ENCODE measurements at regions not wholly inside any gene's neighbourhood (a gene's known extent, or its start where the extent isn't known, plus 50 kb on each side); places are given as distances from the start of the nearest gene placed in this dataset.

DNA sequence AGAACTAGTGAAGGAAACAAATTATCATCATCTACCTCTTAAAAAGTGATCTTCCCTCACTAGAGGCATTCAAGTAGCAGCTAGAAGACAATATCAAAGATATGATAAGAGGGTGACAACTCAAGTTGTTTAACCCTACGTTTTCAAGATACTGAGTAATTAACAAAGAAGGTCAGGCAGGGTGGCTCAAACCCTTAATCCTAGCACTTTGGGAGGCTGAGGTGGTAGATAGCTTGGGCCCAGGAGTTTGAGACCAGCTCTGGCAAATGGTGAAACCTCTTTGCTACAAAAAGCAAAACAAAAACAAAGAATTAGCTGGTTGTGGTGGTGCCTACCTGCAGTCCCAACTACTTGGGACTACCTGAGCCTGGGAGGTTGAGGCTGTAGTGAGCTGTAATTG, 408.2 kb upstream of the TUSC1 start:
- no peaks in the 10 kb centered on the region for H3K79me1 ChIP-seq (ENCODE audit: low read depth, low read length)
- no peak overlapping the region for H3K9ac ChIP-seq (replicated peaks in 1 of 4; ENCODE audit: extremely low read depth in 1 of 4, low read depth in 3 of 4, low read length in 3 of 4)
- H2BK12ac ChIP-seq (ENCODE audit: low read depth, low read length) = no peak overlapping the region
- no peaks in the 10 kb centered on the region for H3K27me3 ChIP-seq (replicated peaks in 1 of 4; ENCODE audit: control insufficient read depth in 3 of 4, extremely low read depth in 1 of 4, insufficient read depth in 3 of 4, low read length in 3 of 4)
- no peak overlapping the region for H3K4me2 ChIP-seq (ENCODE audit: insufficient read depth in 1 of 2, low read depth in 2 of 2, low read length in 2 of 2)
- POLR2A ChIA-PET (ENCODE audit: partially characterized antibody) = no interaction called here
- no peak overlapping the region; the same call in 1 of the 2 replicates for H2AFZ ChIP-seq (ENCODE audit: low read length)
- H2BK120ac ChIP-seq (replicated peaks; ENCODE audit: low read depth, low read length) = no peak overlapping the region
- no peaks in the 10 kb centered on the region for H3K79me2 ChIP-seq (ENCODE audit: control insufficient read depth in 1 of 2, insufficient read depth in 2 of 2, low read length in 2 of 2)
- DNase-seq (ENCODE audit: low read depth in 1 of 2, low spot score in 2 of 2) = no peak
- no peaks in the 10 kb centered on the region for H3K9me3 ChIP-seq (ENCODE audit: insufficient read depth in 2 of 2, low read depth in 1 of 2, low read length in 1 of 2)
- no peaks in the 10 kb centered on the region for H3K4me1 ChIP-seq (replicated peaks in 1 of 4; ENCODE audit: control insufficient read depth in 3 of 4, insufficient read depth in 4 of 4, low read length in 3 of 4)
- H3K23ac ChIP-seq (ENCODE audit: insufficient read length) = no peak overlapping the region
- no peak overlapping the region for H4K91ac ChIP-seq (replicated peaks; ENCODE audit: insufficient read length, low read length)
- no peaks in the 10 kb centered on the region for H4K20me1 ChIP-seq (replicated peaks in 1 of 2; ENCODE audit: control insufficient read depth in 1 of 2, insufficient read depth in 2 of 2, low read length in 2 of 2)
- no peaks in the 10 kb centered on the region for H3K23me2 ChIP-seq (ENCODE audit: low read depth, low read length)
- H2BK15ac ChIP-seq (ENCODE audit: low read length) = no peak overlapping the region
- no peak overlapping the region for H4K8ac ChIP-seq (ENCODE audit: extremely low read depth, insufficient read depth, low read length)
- H3K36me3 ChIP-seq (ENCODE audit: control insufficient read depth in 2 of 4, insufficient read depth in 4 of 4, low read length in 3 of 4) = no peaks in the 10 kb centered on the region
- CTCF ChIA-PET (ENCODE audit: partially characterized antibody) = no interaction called here
- H4K5ac ChIP-seq (ENCODE audit: insufficient read length, low read depth, low read length) = no peak overlapping the region
- no peak for FAIRE-seq
- no peak overlapping the region for H3K4me3 ChIP-seq (ENCODE audit: extremely low read depth in 1 of 4, insufficient read depth in 2 of 4, low read depth in 3 of 4, low read length in 4 of 4)
- H3K27ac ChIP-seq (ENCODE audit: low read depth, low read length) = no peak overlapping the region
- no peak overlapping the region for H2BK20ac ChIP-seq (ENCODE audit: low read length)
- H2AK5ac ChIP-seq (ENCODE audit: low read depth, low read length) = no peak overlapping the region
- no peak overlapping the region for H3K56ac ChIP-seq (replicated peaks; ENCODE audit: insufficient read length, low read depth, low read length)
- H3K14ac ChIP-seq (ENCODE audit: insufficient read length) = no peak overlapping the region
- 92% methylated on average over 1 of the region's 1 CpG; no CpG with 5 or more reads in 1 of the 2 experiments for WGBS, 2 experiments (ENCODE audit: extremely low coverage in 1 of 2, insufficient coverage in 1 of 2, insufficient read length in 1 of 2, insufficient replicate concordance in 2 of 2, low coverage in 1 of 2, low lambda C conversion rate in 2 of 2, missing lambda C conversion rate in 1 of 2)
- H3K18ac ChIP-seq (ENCODE audit: extremely low read depth, low read length) = no peak overlapping the region
- H2BK5ac ChIP-seq (ENCODE audit: low read depth, low read length) = no peak overlapping the region
- no peak overlapping the region for H3K4ac ChIP-seq (replicated peaks; ENCODE audit: insufficient read length, low read depth, low read length)
- no peak for TF ChIP-seq TEAD4 (IDR thresholded peaks at IDR 0.05; ENCODE audit: low read depth, low read length)
- TF ChIP-seq RFX5 (IDR thresholded peaks at IDR 0.05; ENCODE audit: borderline replicate concordance, low read depth, low read length) = no peak
- TF ChIP-seq MAFK (IDR thresholded peaks at IDR 0.05; ENCODE audit: low read depth, low read length) = no peak
- TF ChIP-seq YY1 (IDR thresholded peaks at IDR 0.05; ENCODE audit: low read depth, low read length) = no peak
- TF ChIP-seq SUZ12 (IDR thresholded peaks at IDR 0.05; ENCODE audit: low read length) = no peak
- no peak for TF ChIP-seq SP2 (IDR thresholded peaks at IDR 0.05; ENCODE audit: low read length)
- TF ChIP-seq, protein P1, sequence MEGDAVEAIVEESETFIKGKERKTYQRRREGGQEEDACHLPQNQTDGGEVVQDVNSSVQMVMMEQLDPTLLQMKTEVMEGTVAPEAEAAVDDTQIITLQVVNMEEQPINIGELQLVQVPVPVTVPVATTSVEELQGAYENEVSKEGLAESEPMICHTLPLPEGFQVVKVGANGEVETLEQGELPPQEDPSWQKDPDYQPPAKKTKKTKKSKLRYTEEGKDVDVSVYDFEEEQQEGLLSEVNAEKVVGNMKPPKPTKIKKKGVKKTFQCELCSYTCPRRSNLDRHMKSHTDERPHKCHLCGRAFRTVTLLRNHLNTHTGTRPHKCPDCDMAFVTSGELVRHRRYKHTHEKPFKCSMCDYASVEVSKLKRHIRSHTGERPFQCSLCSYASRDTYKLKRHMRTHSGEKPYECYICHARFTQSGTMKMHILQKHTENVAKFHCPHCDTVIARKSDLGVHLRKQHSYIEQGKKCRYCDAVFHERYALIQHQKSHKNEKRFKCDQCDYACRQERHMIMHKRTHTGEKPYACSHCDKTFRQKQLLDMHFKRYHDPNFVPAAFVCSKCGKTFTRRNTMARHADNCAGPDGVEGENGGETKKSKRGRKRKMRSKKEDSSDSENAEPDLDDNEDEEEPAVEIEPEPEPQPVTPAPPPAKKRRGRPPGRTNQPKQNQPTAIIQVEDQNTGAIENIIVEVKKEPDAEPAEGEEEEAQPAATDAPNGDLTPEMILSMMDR (IDR thresholded peaks at IDR 0.05; ENCODE audit: control extremely low read depth in 1 of 3, insufficient read depth in 1 of 3, low read depth in 1 of 3, low read length in 3 of 3) = no peak
- no peak for TF ChIP-seq BACH1 (IDR thresholded peaks at IDR 0.05; ENCODE audit: low read length)
- no peak for TF ChIP-seq EP300 (IDR thresholded peaks at IDR 0.05; ENCODE audit: borderline replicate concordance in 1 of 2, low read depth in 2 of 2, low read length in 2 of 2)
- TF ChIP-seq FOSL1 (IDR thresholded peaks at IDR 0.05; ENCODE audit: insufficient read depth, low read depth, low read length) = no peak
- TF ChIP-seq SP4 (IDR thresholded peaks at IDR 0.05; ENCODE audit: low read length) = no peak
- TF ChIP-seq KDM5A (IDR thresholded peaks at IDR 0.05; ENCODE audit: low read length) = no peak
- no peak for TF ChIP-seq CHD2 (IDR thresholded peaks at IDR 0.05; ENCODE audit: low read length)
- no peak for TF ChIP-seq SIX5 (IDR thresholded peaks at IDR 0.05; ENCODE audit: low read depth, low read length)
